Gastroesophageal sphincter (tissue), 3 donors: ENCODE measurements at regions not wholly inside any gene's neighbourhood (a gene's known extent, or its start where the extent isn't known, plus 50 kb on each side); places are given as distances from the start of the nearest gene placed in this dataset.

ENCODE experiments used
- CTCF ChIP-seq, 4 experiments: fragments of 200-600 bp in 2 of 4; fragments of 450-650 bp in 2 of 4; sonication (generic) in 1 of 4; IDR thresholded peaks; one replicate each; pipeline ENCODE4 v1.5.1; 2017 to 2019; ENCODE audit warnings: antibody characterized with exemption in 4 of 4, mild to moderate bottlenecking in 2 of 4, moderate library complexity in 2 of 4
- EP300 ChIP-seq: sonication (generic); formaldehyde crosslinking; IDR thresholded peaks from one replicate; pipeline ENCODE4 v1.6.1; 2017; ENCODE audit warnings: antibody characterized with exemption, mild to moderate bottlenecking
- POLR2A ChIP-seq, 2 donors: fragments of 450-650 bp; IDR thresholded peaks; one replicate each; pipeline ENCODE4 v1.6.1; 2017; ENCODE audit warnings: antibody characterized with exemption in 2 of 2, mild to moderate bottlenecking in 2 of 2, moderate library complexity in 1 of 2
- POLR2AphosphoS5 ChIP-seq: sonication (generic); formaldehyde crosslinking; IDR thresholded peaks from one replicate; pipeline ENCODE4 v1.6.1; 2017; ENCODE audit warnings: antibody characterized with exemption

- no peak for TF ChIP-seq CTCF (IDR thresholded peaks at IDR 0.05)
- no peak for TF ChIP-seq EP300
- TF ChIP-seq POLR2A (IDR thresholded peaks at IDR 0.05) = no peak
- no peak for TF ChIP-seq POLR2AphosphoS5
Measured at GRCh38 chr5:37930350-37930749, 90.5 kb upstream of the GDNF start.
